ENCODE measurements at regions not wholly inside any gene's neighbourhood (a gene's known extent, or its start where the extent isn't known, plus 50 kb on each side); places are given as distances from the start of the nearest gene placed in this dataset.

DNA sequence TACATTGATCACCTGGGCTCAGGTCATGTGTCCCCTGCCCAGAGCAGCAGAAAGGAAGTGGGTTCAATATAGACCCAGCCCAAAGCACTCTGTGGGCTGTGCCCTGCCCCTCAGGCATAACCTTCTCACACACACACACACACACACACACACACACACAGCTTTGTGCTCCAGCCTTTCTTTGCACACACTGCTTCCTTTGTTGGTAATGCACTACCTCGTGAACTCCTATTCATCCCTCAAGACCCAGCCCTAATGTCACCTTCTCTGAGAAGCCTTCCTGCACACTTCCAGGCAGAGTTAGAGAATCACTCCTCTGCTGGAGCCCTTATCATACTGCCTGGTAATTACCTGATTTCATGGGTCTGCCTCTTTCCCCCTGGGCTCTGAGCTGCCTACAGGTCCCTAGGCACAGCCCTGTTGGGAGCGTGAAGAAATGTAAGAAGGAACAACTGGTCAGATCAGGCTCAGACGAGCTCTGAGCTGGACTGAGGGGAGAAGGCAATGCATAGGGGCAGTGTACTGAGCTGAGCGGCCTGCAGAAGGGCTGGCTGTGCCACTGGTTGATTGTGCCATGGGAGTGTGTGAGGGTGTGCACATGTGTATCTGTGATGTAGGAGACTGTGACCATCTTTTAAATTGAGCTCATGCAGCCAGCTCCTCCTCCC is 210.3 kb downstream of the GLI2 start:
- FAIRE-seq: no peak
- TF ChIP-seq CTCF (IDR thresholded peaks at IDR 0.05; ENCODE audit: insufficient read depth, low read length, severe bottlenecking): no peak
- Histone ChIP-seq H3K27me3 (ENCODE audit: control insufficient read depth, insufficient read depth, low read length) (no peaks in the 10 kb centered on the region), H3K4me3 (ENCODE audit: low read depth, low read length) (no peak overlapping the region), H3K36me3 (ENCODE audit: control insufficient read depth, insufficient read depth, low read length) (no peaks in the 10 kb centered on the region)
- no peak for DNase-seq (ENCODE audit: low read depth)

DNA sequence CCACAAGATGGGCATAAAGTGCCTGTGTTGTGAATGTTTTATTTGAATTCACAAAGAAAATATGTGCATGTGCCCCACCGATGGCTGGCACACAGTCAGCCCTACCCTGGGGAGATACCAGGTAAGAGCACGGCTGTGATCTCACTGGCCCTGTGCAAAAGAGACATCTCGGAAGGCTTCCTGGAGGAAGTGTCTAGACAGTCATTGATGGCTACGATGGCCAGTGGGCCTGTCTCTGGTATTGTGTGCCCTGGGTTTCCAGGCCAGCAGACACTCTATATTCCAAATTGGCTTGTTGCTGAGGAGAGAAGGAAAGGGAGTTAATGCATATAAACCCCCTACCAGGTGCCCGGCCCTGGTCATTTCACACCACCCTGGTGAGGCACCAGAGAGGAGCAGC is 211.7 kb downstream of the GLI2 start:
- FAIRE-seq: peak; percentile 50
- Histone ChIP-seq H3K27me3 (ENCODE audit: control insufficient read depth, insufficient read depth, low read length) (no peaks in the 10 kb centered on the region), H3K4me3 (ENCODE audit: low read depth, low read length) (no peak overlapping the region), H3K36me3 (ENCODE audit: control insufficient read depth, insufficient read depth, low read length) (no peaks in the 10 kb centered on the region)
- DNase-seq (ENCODE audit: low read depth): no peak
- no peak for TF ChIP-seq CTCF (IDR thresholded peaks at IDR 0.05; ENCODE audit: insufficient read depth, low read length, severe bottlenecking)

GRCh38 chr2:120947982-120948661 is 212.5 kb downstream of the GLI2 start:
- no peak for TF ChIP-seq CTCF (IDR thresholded peaks at IDR 0.05; ENCODE audit: insufficient read depth, low read length, severe bottlenecking)
- FAIRE-seq: no peak
- Histone ChIP-seq H3K36me3 (ENCODE audit: control insufficient read depth, insufficient read depth, low read length) (no peaks in the 10 kb centered on the region), H3K4me3 (ENCODE audit: low read depth, low read length) (no peak overlapping the region), H3K27me3 (ENCODE audit: control insufficient read depth, insufficient read depth, low read length) (no peaks in the 10 kb centered on the region)
- DNase-seq (ENCODE audit: low read depth): no peak

- TF ChIP-seq CTCF (IDR thresholded peaks at IDR 0.05; ENCODE audit: insufficient read depth, low read length, severe bottlenecking): no peak
- FAIRE-seq (no peak), DNase-seq (ENCODE audit: low read depth) (no peak)
- no peak overlapping the region for H3K4me3 ChIP-seq (ENCODE audit: low read depth, low read length)
- no peaks in the 10 kb centered on the region for H3K27me3 ChIP-seq (ENCODE audit: control insufficient read depth, insufficient read depth, low read length)
- H3K36me3 ChIP-seq (ENCODE audit: control insufficient read depth, insufficient read depth, low read length): no peaks in the 10 kb centered on the region
Measured at GRCh38 chr2:120948662-120949011, 213.0 kb downstream of the GLI2 start.

GRCh38 chr2:120949027-120949956 is 213.6 kb downstream of the GLI2 start:
- Histone ChIP-seq H3K4me3 (ENCODE audit: low read depth, low read length) (no peak overlapping the region), H3K36me3 (ENCODE audit: control insufficient read depth, insufficient read depth, low read length) (no peaks in the 10 kb centered on the region), H3K27me3 (ENCODE audit: control insufficient read depth, insufficient read depth, low read length) (no peaks in the 10 kb centered on the region)
- peak; percentile 61 for TF ChIP-seq CTCF (IDR thresholded peaks at IDR 0.05; ENCODE audit: insufficient read depth, low read length, severe bottlenecking)
- DNase-seq (ENCODE audit: low read depth) (no peak), FAIRE-seq (no peak)
